Sigmoid colon (tissue), 6 donors: ENCODE measurements at regions not wholly inside any gene's neighbourhood (a gene's known extent, or its start where the extent isn't known, plus 50 kb on each side); places are given as distances from the start of the nearest gene placed in this dataset.

Experiments used
- DNase-seq: peaks from one replicate; pipeline ENCODE4 v3.0.0-alpha.2; 2019
- H3K27ac ChIP-seq, 4 donors: fragments of 200-600 bp; sonication (generic); one replicate each; pipeline ENCODE4 v1.5.1; 2016 to 2019; ENCODE audit warnings: mild to moderate bottlenecking in 1 of 4
- H3K27me3 ChIP-seq, 3 donors: fragments of 200-600 bp; sonication (generic); one replicate each; pipeline ENCODE4 v1.5.1; 2019; ENCODE audit warnings: mild to moderate bottlenecking in 1 of 3
- H3K36me3 ChIP-seq, 4 donors: fragments of 200-600 bp; sonication (generic); one replicate each; pipeline ENCODE4 v1.5.1; 2016 to 2019
- H3K4me1 ChIP-seq, 4 donors: fragments of 200-600 bp; sonication (generic); one replicate each; pipeline ENCODE4 v1.5.1; 2017 to 2019
- H3K4me3 ChIP-seq, 4 donors: fragments of 200-600 bp; sonication (generic); one replicate each; pipeline ENCODE4 v1.5.1; 2017 to 2019; ENCODE audit warnings: mild to moderate bottlenecking in 2 of 4, moderate library complexity in 1 of 4
- H3K9me3 ChIP-seq, 4 donors: fragments of 200-600 bp in 3 of 4; sonication (generic) in 3 of 4; one replicate each; pipeline versions ENCODE4 v1.5.1 to v1.6.1; 2013 to 2019
- CTCF ChIP-seq, 4 experiments: fragments of 450-650 bp in 3 of 4; fragments of 200-600 bp in 1 of 4; IDR thresholded peaks; one replicate each; pipeline ENCODE4 v1.5.1; 2016 to 2019; ENCODE audit warnings: antibody characterized with exemption in 4 of 4, mild to moderate bottlenecking in 3 of 4, moderate library complexity in 2 of 4
- EP300 ChIP-seq, 4 donors: sonication (generic); formaldehyde crosslinking; IDR thresholded peaks; one replicate each; pipeline ENCODE4 v1.6.1; 2017; ENCODE audit warnings: antibody characterized with exemption in 4 of 4
- POLR2A ChIP-seq, 2 donors: fragments of 450-650 bp; IDR thresholded peaks; one replicate each; pipeline ENCODE4 v1.6.1; 2016; ENCODE audit warnings: antibody characterized with exemption in 2 of 2, mild to moderate bottlenecking in 2 of 2, moderate library complexity in 2 of 2
- POLR2AphosphoS5 ChIP-seq, 4 donors: sonication (generic); formaldehyde crosslinking; IDR thresholded peaks; one replicate each; pipeline ENCODE4 v1.6.1; 2017; ENCODE audit warnings: antibody characterized with exemption in 4 of 4
- WGBS, 2 donors: extraction: QIAGEN DNeasy Blood & Tissue Kit; methylation state at CpG; one replicate each; pipeline ENCODE4 v1.1.7; 2013; 5-methylcytosine and 5-hydroxymethylcytosine counted together
- intact Hi-C: fragments of 100-400 bp; cut with DNase I; formaldehyde crosslinking; loops from one replicate; pipeline ENCODE4 v1.15.1; 2023
- donor health status: healthy with polysubstance abuse.
- donor health status: healthy.

GRCh38 chr13:63370101-63370500 is 1954.5 kb upstream of the PCDH20 start:
- H3K9me3 ChIP-seq = no peaks in the 10 kb centered on the region
- no peaks in the 10 kb centered on the region for H3K36me3 ChIP-seq
- WGBS, 2 donors = 10 to 49% methylated on average over 1 of the region's 1 CpG
- H3K4me3 ChIP-seq = no peak overlapping the region
- no peak for DNase-seq
- H3K4me1 ChIP-seq = peaks cover 0 to 15% (median 0%) of the 10 kb centered on the region in 4 donors
- H3K27me3 ChIP-seq = no peaks in the 10 kb centered on the region
- TF ChIP-seq POLR2A (IDR thresholded peaks at IDR 0.05) = no peak
- no peak for TF ChIP-seq CTCF (IDR thresholded peaks at IDR 0.05)
- no peak for TF ChIP-seq POLR2AphosphoS5 (IDR thresholded peaks at IDR 0.05)
- TF ChIP-seq EP300 (IDR thresholded peaks at IDR 0.05) = no peak
- intact Hi-C loops = no loop called here
- H3K27ac ChIP-seq = no peak overlapping the region

GRCh38 chr13:63367522-63368198 is 1952.0 kb upstream of the PCDH20 start:
- Histone ChIP-seq H3K36me3 (no peaks in the 10 kb centered on the region), H3K27me3 (no peaks in the 10 kb centered on the region), H3K4me1 (no peaks in the 10 kb centered on the region), H3K27ac (no peak overlapping the region), H3K9me3 (no peaks in the 10 kb centered on the region), H3K4me3 (no peak overlapping the region)
- intact Hi-C loops = no loop called here
- no peak for DNase-seq
- 44 to 72% methylated on average over 3 of the region's 3 CpGs for WGBS, 2 donors
- TF ChIP-seq POLR2A (IDR thresholded peaks at IDR 0.05) (no peak), EP300 (IDR thresholded peaks at IDR 0.05) (no peak), POLR2AphosphoS5 (IDR thresholded peaks at IDR 0.05) (no peak), CTCF (IDR thresholded peaks at IDR 0.05) (no peak)

GRCh38 chr13:63364159-63364558 is 1948.5 kb upstream of the PCDH20 start:
- Histone ChIP-seq H3K4me3 (no peak overlapping the region), H3K27me3 (no peaks in the 10 kb centered on the region), H3K27ac (no peak overlapping the region), H3K9me3 (no peaks in the 10 kb centered on the region), H3K36me3 (no peaks in the 10 kb centered on the region), H3K4me1 (no peaks in the 10 kb centered on the region)
- intact Hi-C loops = no loop called here
- no peak for TF ChIP-seq EP300 (IDR thresholded peaks at IDR 0.05)
- TF ChIP-seq POLR2AphosphoS5 (IDR thresholded peaks at IDR 0.05) = no peak
- TF ChIP-seq POLR2A (IDR thresholded peaks at IDR 0.05) = no peak
- no peak for TF ChIP-seq CTCF (IDR thresholded peaks at IDR 0.05)
- DNase-seq = no peak

GRCh38 chr13:63351533-63351932 is 1935.9 kb upstream of the PCDH20 start:
- H3K27ac ChIP-seq = no peak overlapping the region
- DNase-seq = no peak
- no peaks in the 10 kb centered on the region for H3K9me3 ChIP-seq
- TF ChIP-seq EP300 (IDR thresholded peaks at IDR 0.05) (no peak), CTCF (IDR thresholded peaks at IDR 0.05) (no peak), POLR2AphosphoS5 (IDR thresholded peaks at IDR 0.05) (no peak), POLR2A (IDR thresholded peaks at IDR 0.05) (no peak)
- H3K4me3 ChIP-seq = no peak overlapping the region
- no peaks in the 10 kb centered on the region for H3K4me1 ChIP-seq
- H3K36me3 ChIP-seq = no peaks in the 10 kb centered on the region
- no peaks in the 10 kb centered on the region for H3K27me3 ChIP-seq
- intact Hi-C loops = no loop called here
- 66 to 79% methylated on average over 2 of the region's 2 CpGs for WGBS, 2 donors

- H3K27ac ChIP-seq = no peak overlapping the region
- H3K4me1 ChIP-seq = no peaks in the 10 kb centered on the region
- TF ChIP-seq POLR2AphosphoS5 (IDR thresholded peaks at IDR 0.05) (no peak), EP300 (IDR thresholded peaks at IDR 0.05) (no peak), CTCF (IDR thresholded peaks at IDR 0.05) (no peak), POLR2A (IDR thresholded peaks at IDR 0.05) (no peak)
- no peaks in the 10 kb centered on the region for H3K36me3 ChIP-seq
- no peaks in the 10 kb centered on the region for H3K9me3 ChIP-seq
- no peak for DNase-seq
- intact Hi-C loops = no loop called here
- no peak overlapping the region for H3K4me3 ChIP-seq
- 64 to 79% methylated on average over 2 of the region's 2 CpGs for WGBS, 2 donors
- H3K27me3 ChIP-seq = no peaks in the 10 kb centered on the region
Measured at GRCh38 chr13:63351081-63351480, 1935.4 kb upstream of the PCDH20 start.
